Omental fat pad (tissue), 3 donors: ENCODE measurements at regions not wholly inside any gene's neighbourhood (a gene's known extent, or its start where the extent isn't known, plus 50 kb on each side); places are given as distances from the start of the nearest gene placed in this dataset.
"Not testable (repeated sequence)": the region's sequence is repeated elsewhere in the genome, so short reads cannot be mapped to it uniquely, and the experiment has no call there.

ENCODE experiments used
- ATAC-seq: fragments of 150-250 bp; one replicate; pipeline ENCODE4 v1.9.1; 2016; ENCODE audit warnings: mild to moderate bottlenecking, moderate library complexity; ENCODE audit not compliant: low FRiP score
- DNase-seq: peaks from one replicate; pipeline ENCODE4 v3.0.0-alpha.2; 2019; ENCODE audit warnings: low spot score
- TF ChIP-seq, protein P1 (sequence below), 3 donors: fragments of 450-650 bp; IDR thresholded peaks; one replicate each; pipeline ENCODE4 v1.5.1; 2016 to 2017; ENCODE audit warnings: antibody characterized with exemption in 3 of 3, mild to moderate bottlenecking in 3 of 3, moderate library complexity in 2 of 3

DNA sequence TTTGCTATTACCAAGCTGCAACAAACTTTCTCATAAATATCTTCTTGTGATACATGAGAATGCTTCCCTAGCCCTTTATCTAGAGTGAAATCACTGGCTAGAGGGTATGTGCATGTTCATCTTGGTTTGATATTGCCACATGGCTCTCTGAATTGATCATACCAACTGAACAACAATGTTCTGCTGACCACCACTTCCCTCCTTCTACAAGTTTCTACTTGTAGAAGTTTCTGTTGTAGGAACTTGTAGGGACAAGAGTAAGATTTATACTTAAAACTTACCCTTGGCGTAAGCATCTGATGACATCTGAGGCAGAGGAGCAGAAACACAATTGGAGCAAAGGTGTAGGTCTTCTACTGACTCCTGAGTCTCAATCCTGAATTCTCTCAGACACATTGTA, 86.3 kb upstream of the FAM13C start:
- DNase-seq (no peak), ATAC-seq (no peak)
- TF ChIP-seq, protein P1, sequence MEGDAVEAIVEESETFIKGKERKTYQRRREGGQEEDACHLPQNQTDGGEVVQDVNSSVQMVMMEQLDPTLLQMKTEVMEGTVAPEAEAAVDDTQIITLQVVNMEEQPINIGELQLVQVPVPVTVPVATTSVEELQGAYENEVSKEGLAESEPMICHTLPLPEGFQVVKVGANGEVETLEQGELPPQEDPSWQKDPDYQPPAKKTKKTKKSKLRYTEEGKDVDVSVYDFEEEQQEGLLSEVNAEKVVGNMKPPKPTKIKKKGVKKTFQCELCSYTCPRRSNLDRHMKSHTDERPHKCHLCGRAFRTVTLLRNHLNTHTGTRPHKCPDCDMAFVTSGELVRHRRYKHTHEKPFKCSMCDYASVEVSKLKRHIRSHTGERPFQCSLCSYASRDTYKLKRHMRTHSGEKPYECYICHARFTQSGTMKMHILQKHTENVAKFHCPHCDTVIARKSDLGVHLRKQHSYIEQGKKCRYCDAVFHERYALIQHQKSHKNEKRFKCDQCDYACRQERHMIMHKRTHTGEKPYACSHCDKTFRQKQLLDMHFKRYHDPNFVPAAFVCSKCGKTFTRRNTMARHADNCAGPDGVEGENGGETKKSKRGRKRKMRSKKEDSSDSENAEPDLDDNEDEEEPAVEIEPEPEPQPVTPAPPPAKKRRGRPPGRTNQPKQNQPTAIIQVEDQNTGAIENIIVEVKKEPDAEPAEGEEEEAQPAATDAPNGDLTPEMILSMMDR (IDR thresholded peaks at IDR 0.05): no peak

GRCh38 chr10:59435707-59436106, 73.4 kb upstream of the FAM13C start:
- TF ChIP-seq, protein P1 (IDR thresholded peaks at IDR 0.05): no peak
- DNase-seq (no peak), ATAC-seq (no peak)

DNA sequence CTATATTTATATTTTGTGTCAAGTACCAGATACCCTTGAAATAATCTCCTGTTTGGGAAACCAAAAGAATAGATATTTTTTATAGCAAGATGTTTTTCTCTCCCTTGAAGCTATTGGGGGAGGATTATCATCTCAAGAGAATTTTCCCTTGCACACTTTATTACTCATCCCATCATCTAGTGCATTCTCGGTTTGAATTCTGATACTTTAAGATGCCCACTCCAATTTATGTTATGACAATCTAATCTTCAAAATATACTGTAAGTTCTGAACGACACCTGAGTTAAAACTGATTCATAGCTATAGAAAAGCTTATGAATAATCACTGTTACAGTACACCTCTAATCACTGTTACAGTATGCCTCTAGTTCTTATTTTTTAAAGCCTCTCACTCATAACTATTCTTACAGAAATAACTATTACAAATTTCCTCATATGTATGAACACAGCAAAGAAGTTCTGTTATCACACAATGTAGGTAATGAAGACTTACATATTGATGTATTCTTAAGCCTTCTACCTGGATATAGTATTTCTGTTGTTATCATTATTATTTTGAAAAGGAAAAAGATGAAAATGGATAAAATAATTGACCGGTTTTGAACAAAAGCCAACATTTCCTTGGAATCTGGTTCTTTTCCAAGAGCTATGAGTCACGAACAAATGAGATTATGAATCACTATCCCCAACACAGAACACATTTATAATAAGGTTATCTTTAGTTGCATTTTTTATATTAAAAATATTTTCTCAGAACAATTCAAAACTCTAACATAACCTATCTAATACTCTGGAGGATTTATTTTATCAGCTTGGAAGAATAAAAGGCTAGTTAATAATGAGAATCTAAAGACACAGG, 72.3 kb upstream of the FAM13C start:
- no peak for DNase-seq
- ATAC-seq: peak; percentile 77
- TF ChIP-seq, protein P1 (IDR thresholded peaks at IDR 0.05): no peak

- no peak for DNase-seq
- no peak for ATAC-seq
- TF ChIP-seq, protein P1 (IDR thresholded peaks at IDR 0.05): no peak
Observed at GRCh38 chr10:59433720-59434428, 71.5 kb upstream of the FAM13C start.

- ATAC-seq (no peak), DNase-seq (no peak)
- TF ChIP-seq, protein P1 (IDR thresholded peaks at IDR 0.05): no peak
Observed at GRCh38 chr10:59432207-59432900, 70.0 kb upstream of the FAM13C start.

DNA sequence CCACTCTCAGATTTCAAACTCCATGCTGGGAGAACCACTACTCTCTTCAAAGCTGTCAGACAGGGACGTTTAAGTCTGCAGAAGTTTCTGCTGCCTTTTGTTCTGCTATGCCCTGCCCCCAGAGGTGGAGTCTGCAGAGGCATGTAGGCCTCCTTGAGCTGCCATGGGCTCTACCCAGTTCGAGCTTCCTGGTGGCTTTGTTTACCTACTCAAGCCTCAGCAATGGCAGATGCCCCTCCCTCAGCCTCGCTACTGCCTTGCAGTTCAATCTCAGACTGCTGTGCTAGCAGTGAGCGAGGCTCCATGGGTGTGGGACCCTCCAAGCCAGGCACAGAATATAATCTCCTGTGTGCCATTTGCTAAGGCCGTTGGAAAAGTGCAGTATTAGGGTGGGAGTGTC, 51.4 kb upstream of the FAM13C start:
- not testable (repeated sequence) for ATAC-seq, DNase-seq
